Psoas muscle (tissue), 7 donors: ENCODE measurements at regions not wholly inside any gene's neighbourhood (a gene's known extent, or its start where the extent isn't known, plus 50 kb on each side); places are given as distances from the start of the nearest gene placed in this dataset.

Experiments
- ATAC-seq, 4 donors: fragments of 200-7000 bp; cut with Tn5 transposase; one replicate each; pipeline ENCODE4 v1.9.1; 2020; ENCODE audit warnings: moderate library complexity in 3 of 4, mild to moderate bottlenecking in 2 of 4
- DNase-seq, 2 donors: peaks; one replicate each; pipeline ENCODE4 v3.0.0-alpha.2; 2020
- H3K27ac ChIP-seq: fragments of 200-600 bp; one replicate; pipeline ENCODE4 v1.8.0; 2022
- H3K27me3 ChIP-seq, 3 donors: fragments of 200-600 bp in 1 of 3; one replicate each; pipeline versions ENCODE4 v1.6.1 to v1.8.0; 2013 to 2022; ENCODE audit warnings: low read length in 2 of 3, mild to moderate bottlenecking in 2 of 3, moderate library complexity in 1 of 3; ENCODE audit not compliant: insufficient read depth in 3 of 3
- H3K36me3 ChIP-seq, 2 donors: fragments of 200-600 bp in 1 of 2; one replicate each; pipeline versions ENCODE4 v1.6.1 to v1.8.0; 2013 to 2022; ENCODE audit warnings: low read depth in 1 of 2, mild to moderate bottlenecking in 1 of 2, moderate library complexity in 1 of 2; ENCODE audit not compliant: insufficient read depth in 1 of 2
- H3K4me1 ChIP-seq: fragments of 200-600 bp; one replicate; pipeline ENCODE4 v1.8.0; 2022
- H3K4me3 ChIP-seq: fragments of 200-600 bp; one replicate; pipeline ENCODE4 v1.8.0; 2022; ENCODE audit warnings: mild to moderate bottlenecking
- H3K9me3 ChIP-seq: fragments of 200-600 bp; one replicate; pipeline ENCODE4 v1.8.0; 2022
- CTCF ChIP-seq: fragments of 200-600 bp; IDR thresholded peaks from one replicate; pipeline ENCODE4 v1.8.0; 2022; ENCODE audit warnings: antibody characterized with exemption
- WGBS, 3 donors: extraction: QIAGEN DNeasy Blood & Tissue Kit; methylation state at CpG; one replicate each; pipeline versions ENCODE4 v1.1.6 to v1.1.7; 2013; 5-methylcytosine and 5-hydroxymethylcytosine counted together
- intact Hi-C, 2 donors: fragments of 100-400 bp; cut with DNase I; formaldehyde crosslinking; loops; one replicate each; pipeline versions ENCODE4 v1.11.0 to v1.14.2; 2022
- donor health status: healthy with polysubstance abuse.
- donor health status: DM: no; HTN: no; CAD: no; lungs with moderate emphysema.
- donor health status: Bipolar disorder and iron deficiency.
- donor health status: healthy.
- donor health status: DM: yes; HTN: yes; CAD: no.
- donor health status: DM: no; HTN: no; CAD: no.
- donor health status: DM: yes; HTN: yes; CAD: no.

- WGBS, 3 donors = 78 to 87% (median 84%) methylated on average over 26 of the region's 26 CpGs
- Histone ChIP-seq H3K4me3 (no peak overlapping the region), H3K4me1 (peaks cover 4% of the 10 kb centered on the region), H3K27ac (peak overlapping the region; percentile 16), H3K9me3 (no peaks in the 10 kb centered on the region), H3K27me3 (no peaks in the 10 kb centered on the region), H3K36me3 (no peaks in the 10 kb centered on the region)
- intact Hi-C loops = no loop called here
- DNase-seq (no peak), ATAC-seq (peak; percentile 25 to 65 (median 37))
- no peak for TF ChIP-seq CTCF
Measured at GRCh38 chr16:85479972-85480726, 133.0 kb upstream of the GSE1 start.

GRCh38 chr16:85480727-85481101, 132.4 kb upstream of the GSE1 start:
- H3K27ac ChIP-seq = peak overlapping the region; percentile 16
- no peaks in the 10 kb centered on the region for H3K4me1 ChIP-seq
- TF ChIP-seq CTCF = no peak
- no peak for DNase-seq
- intact Hi-C loops = no loop called here
- ATAC-seq = peak; percentile 48 to 79 (median 57)
- no peaks in the 10 kb centered on the region for H3K36me3 ChIP-seq
- no peaks in the 10 kb centered on the region for H3K27me3 ChIP-seq
- H3K9me3 ChIP-seq = no peaks in the 10 kb centered on the region
- WGBS, 3 donors = 51 to 71% (median 65%) methylated on average over 17 to 18 of the region's 18 CpGs
- H3K4me3 ChIP-seq = no peak overlapping the region

GRCh38 chr16:85481206-85481605, 131.9 kb upstream of the GSE1 start:
- Histone ChIP-seq H3K27ac (peak overlapping the region; percentile 16), H3K27me3 (no peaks in the 10 kb centered on the region), H3K36me3 (no peaks in the 10 kb centered on the region), H3K4me1 (no peaks in the 10 kb centered on the region), H3K4me3 (no peak overlapping the region), H3K9me3 (no peaks in the 10 kb centered on the region)
- ATAC-seq (no peak), DNase-seq (no peak)
- 95 to 96% (median 95%) methylated on average over 1 of the region's 1 CpG for WGBS, 3 donors
- no peak for TF ChIP-seq CTCF
- intact Hi-C loops = no loop called here

- ATAC-seq = no peak
- Histone ChIP-seq H3K9me3 (no peaks in the 10 kb centered on the region), H3K27ac (no peak overlapping the region), H3K4me3 (no peak overlapping the region), H3K4me1 (no peaks in the 10 kb centered on the region), H3K36me3 (no peaks in the 10 kb centered on the region), H3K27me3 (no peaks in the 10 kb centered on the region)
- intact Hi-C loops = no loop called here
- DNase-seq = no peak
- WGBS, 3 donors = 88 to 93% (median 92%) methylated on average over 19 of the region's 19 CpGs
- TF ChIP-seq CTCF = no peak
Measured at GRCh38 chr16:85481738-85482137, 131.4 kb upstream of the GSE1 start.

- Histone ChIP-seq H3K27ac (no peak overlapping the region), H3K4me3 (no peak overlapping the region), H3K4me1 (no peaks in the 10 kb centered on the region), H3K36me3 (no peaks in the 10 kb centered on the region), H3K9me3 (no peaks in the 10 kb centered on the region), H3K27me3 (no peaks in the 10 kb centered on the region)
- DNase-seq = no peak
- ATAC-seq = no peak
- WGBS, 3 donors = 78 to 89% (median 86%) methylated on average over 18 to 19 of the region's 19 CpGs
- TF ChIP-seq CTCF = no peak
- intact Hi-C loops = no loop called here
Measured at GRCh38 chr16:85483424-85483823, 129.7 kb upstream of the GSE1 start.
